SK-N-SH (cell line): ENCODE measurements at regions not wholly inside any gene's neighbourhood (a gene's known extent, or its start where the extent isn't known, plus 50 kb on each side); places are given as distances from the start of the nearest gene placed in this dataset.

Source experiments
- CTCF ChIA-PET: fragments of 300-600, 350-600 bp; formaldehyde crosslinking; extraction: SDS; loops from one replicate; lab custom pipeline; 2021; lab: Yijun Ruan, JAX
- POLR2A ChIA-PET: fragments of 350-600 bp; sonication (Branson Sonifier 250); formaldehyde crosslinking; extraction: SDS; loops from one replicate; lab custom pipeline; 2020; ENCODE audit warnings: antibody characterized with exemption, inconsistent platforms; lab: Yijun Ruan, JAX
- DNase-seq: peaks from one replicate; pipeline ENCODE4 v3.0.0; 2012
- H2AFZ ChIP-seq: fragments of 200-600 bp; sonication (generic); 2 replicates; pipeline ENCODE4 v1.8.1; 2016; ENCODE audit warnings: antibody characterized with exemption, mild to moderate bottlenecking, low read depth
- H3F3A ChIP-seq: fragments of 200-600 bp; sonication (generic); replicated peaks from 2 replicates; pipeline ENCODE3; 2016; ENCODE audit warnings: antibody characterized with exemption, mild to moderate bottlenecking; ENCODE audit not compliant: insufficient read depth
- H3K27ac ChIP-seq, 2 experiments: fragments of 200-500 bp in 1 of 2; fragments of 200-600 bp in 1 of 2; sonication (Bioruptor generic) in 1 of 2; sonication (generic), shearing (Covaris generic) in 1 of 2; 2 replicates each; pipeline versions ENCODE4 v1.5.1 to v1.6.1; 2014 to 2016; ENCODE audit warnings: low read depth in 2 of 2, inconsistent platforms in 1 of 2, low read length in 1 of 2, mild to moderate bottlenecking in 1 of 2, mixed read lengths in 1 of 2
- H3K27me3 ChIP-seq: fragments of 200-600 bp; sonication (generic), shearing (Covaris generic); 2 replicates; pipeline ENCODE4 v1.6.1; 2016; ENCODE audit warnings: mixed run types; ENCODE audit not compliant: insufficient read depth
- H3K36me3 ChIP-seq, 2 experiments: fragments of 200-500 bp in 1 of 2; fragments of 200-600 bp in 1 of 2; sonication (Bioruptor generic) in 1 of 2; sonication (generic) in 1 of 2; replicated peaks in 1 of 2; 2 replicates each; pipeline versions ENCODE3 to v1.5.1; 2014 to 2016; ENCODE audit warnings: low read length in 1 of 2, mild to moderate bottlenecking in 1 of 2; ENCODE audit not compliant: insufficient read depth in 2 of 2, control insufficient read depth in 1 of 2
- H3K4me1 ChIP-seq, 2 experiments: fragments of 200-500 bp in 1 of 2; fragments of 200-600 bp in 1 of 2; sonication (Bioruptor generic) in 1 of 2; sonication (generic), shearing (Covaris generic) in 1 of 2; 2 replicates each; pipeline versions ENCODE4 v1.5.1 to v1.6.1; 2014 to 2016; ENCODE audit warnings: low read depth in 1 of 2, low read length in 1 of 2, mixed run types in 1 of 2; ENCODE audit not compliant: insufficient read depth in 2 of 2, control insufficient read depth in 1 of 2
- H3K4me2 ChIP-seq: fragments of 200-600 bp; sonication (generic), shearing (Covaris generic); 2 replicates; pipeline ENCODE4 v1.6.1; 2017; ENCODE audit warnings: mixed run types
- H3K4me3 ChIP-seq, 2 experiments: fragments of 200-500 bp in 1 of 2; fragments of 200-600 bp in 1 of 2; sonication (Bioruptor generic) in 1 of 2; sonication (generic), shearing (Covaris generic) in 1 of 2; 2 replicates each; pipeline versions ENCODE4 v1.5.1 to v1.8.1; 2014 to 2016; ENCODE audit warnings: low read depth in 2 of 2, inconsistent platforms in 1 of 2, low read length in 1 of 2, mild to moderate bottlenecking in 1 of 2, mixed read lengths in 1 of 2, moderate library complexity in 1 of 2
- H3K79me2 ChIP-seq: fragments of 200-600 bp; sonication (generic); 2 replicates; pipeline ENCODE4 v1.8.1; 2017; ENCODE audit warnings: mild to moderate bottlenecking; ENCODE audit not compliant: insufficient read depth
- H3K9ac ChIP-seq: fragments of 200-600 bp; sonication (generic); 2 replicates; pipeline ENCODE4 v1.6.1; 2017; ENCODE audit warnings: mixed run types
- H3K9me2 ChIP-seq: fragments of 200-600 bp; sonication (generic); 2 replicates; pipeline ENCODE4 v1.6.1; 2017; ENCODE audit warnings: mixed run types
- H3K9me3 ChIP-seq: fragments of 200-600 bp; sonication (generic); 2 replicates; pipeline ENCODE4 v1.6.1; 2017; ENCODE audit warnings: mixed run types, mild to moderate bottlenecking, moderate library complexity
- H4K20me1 ChIP-seq: fragments of 200-600 bp; sonication (generic); 2 replicates; pipeline ENCODE4 v1.6.1; 2017; ENCODE audit warnings: mild to moderate bottlenecking, mixed run types; ENCODE audit not compliant: insufficient read depth
- CHD2 ChIP-seq: fragments of 150-350 bp; IDR thresholded peaks from 2 replicates; pipeline ENCODE4 v1.6.1; 2018; ENCODE audit warnings: low read length; ENCODE audit not compliant: partially characterized antibody
- EZH2phosphoT487 ChIP-seq: fragments of 200-600 bp; sonication (generic); IDR thresholded peaks from 2 replicates; pipeline ENCODE4 v1.6.1; 2017; ENCODE audit warnings: low read depth, mixed run types, mild to moderate bottlenecking, antibody characterized with exemption, moderate library complexity, borderline replicate concordance
- FOXJ3 ChIP-seq: sonication (generic); formaldehyde crosslinking; IDR thresholded peaks from 2 replicates; pipeline ENCODE4 v1.5.1; 2020; ENCODE audit warnings: mild to moderate bottlenecking, missing genetic modification reagents
- FOXM1 ChIP-seq: IDR thresholded peaks from 2 replicates; pipeline ENCODE4 v1.4.0; 2012; ENCODE audit warnings: low read depth, mild to moderate bottlenecking
- GATA2 ChIP-seq: sonication (generic); formaldehyde crosslinking; IDR thresholded peaks from 2 replicates; pipeline ENCODE4 v1.5.0; 2020; ENCODE audit warnings: mild to moderate bottlenecking, missing genetic modification reagents
- IRF3 ChIP-seq: fragments of 150-350 bp; IDR thresholded peaks from 2 replicates; pipeline ENCODE4 v1.6.1; 2016; ENCODE audit warnings: mild to moderate bottlenecking, low read depth, low read length
- MEF2A ChIP-seq: IDR thresholded peaks from 2 replicates; pipeline ENCODE4 v1.4.0; 2012; ENCODE audit warnings: low read depth, borderline replicate concordance
- MXI1 ChIP-seq: IDR thresholded peaks from 2 replicates; pipeline ENCODE4 v1.6.1; 2012; ENCODE audit warnings: mild to moderate bottlenecking, low read depth, low read length, improper control_type of control experiment
- NFIC ChIP-seq: IDR thresholded peaks from 2 replicates; pipeline ENCODE4 v1.4.0; 2012; ENCODE audit warnings: borderline replicate concordance
- POLR2AphosphoS5 ChIP-seq: IDR thresholded peaks from 2 replicates; pipeline ENCODE4 v1.6.1; 2012; ENCODE audit warnings: low read depth, low read length
- RAD21 ChIP-seq: IDR thresholded peaks from 2 replicates; pipeline ENCODE4 v1.6.1; 2012; ENCODE audit warnings: mild to moderate bottlenecking, low read length
- RCOR1 ChIP-seq: fragments of 150-350 bp; IDR thresholded peaks from 2 replicates; pipeline ENCODE4 v1.6.1; 2017; ENCODE audit warnings: antibody characterized with exemption, low read length
- REST ChIP-seq: IDR thresholded peaks from 2 replicates; pipeline ENCODE4 v1.6.1; 2012; ENCODE audit warnings: mild to moderate bottlenecking, low read depth, low read length, moderate library complexity
- RFX5 ChIP-seq: IDR thresholded peaks from 2 replicates; pipeline ENCODE4 v1.6.1; 2012; ENCODE audit warnings: mild to moderate bottlenecking, improper control_type of control experiment, low read length
- RXRA ChIP-seq: IDR thresholded peaks from 2 replicates; pipeline ENCODE4 v1.4.0; 2012; ENCODE audit warnings: low read depth, mild to moderate bottlenecking, borderline replicate concordance
- SIN3A ChIP-seq: IDR thresholded peaks from 2 replicates; pipeline ENCODE4 v1.6.1; 2012; ENCODE audit warnings: low read depth, mild to moderate bottlenecking, low read length, moderate library complexity, borderline replicate concordance
- SMC3 ChIP-seq: IDR thresholded peaks from 2 replicates; pipeline ENCODE4 v1.6.1; 2012; ENCODE audit warnings: low read depth, low read length, improper control_type of control experiment
- TCF12 ChIP-seq: IDR thresholded peaks from 2 replicates; pipeline ENCODE4 v1.4.0; 2012
- USF1 ChIP-seq: IDR thresholded peaks from 2 replicates; pipeline ENCODE4 v1.4.0; 2012; ENCODE audit warnings: low read depth, borderline replicate concordance
- YY1 ChIP-seq: IDR thresholded peaks from 2 replicates; pipeline ENCODE4 v1.4.0; 2012; ENCODE audit warnings: low read depth, mild to moderate bottlenecking

GRCh38 chr17:5698959-5699358, 114.7 kb upstream of the NLRP1 start:
- H3K4me2 ChIP-seq = no peak overlapping the region
- no peak overlapping the region for H3K9ac ChIP-seq
- H3K27ac ChIP-seq = no peak overlapping the region
- no peak overlapping the region for H2AFZ ChIP-seq
- POLR2A ChIA-PET = no interaction called here
- no peaks in the 10 kb centered on the region for H3K4me1 ChIP-seq
- CTCF ChIA-PET = interaction anchor here (1.1 to 1.2 kb wide), 2 partner anchors 11 to 737 kb away, joined by 3 to 5 read pairs; no protein-coding TSS in a partner anchor
- H3K79me2 ChIP-seq = no peaks in the 10 kb centered on the region
- H3K36me3 ChIP-seq = no peaks in the 10 kb centered on the region
- H3K27me3 ChIP-seq = peaks cover 6% of the 10 kb centered on the region
- H3K9me2 ChIP-seq = no peaks in the 10 kb centered on the region
- H4K20me1 ChIP-seq = no peaks in the 10 kb centered on the region
- H3F3A ChIP-seq = no peaks in the 10 kb centered on the region
- TF ChIP-seq TCF12 (no peak), MEF2A (no peak), RAD21 (no peak), SIN3A (no peak), RXRA (no peak), IRF3 (no peak), USF1 (no peak), EZH2phosphoT487 (no peak), REST (no peak), MXI1 (no peak), NFIC (no peak), SMC3 (no peak), CHD2 (no peak), GATA2 (no peak), FOXJ3 (CRISPR knock-in tag) (no peak), POLR2AphosphoS5 (no peak), RCOR1 (no peak), RFX5 (no peak), FOXM1 (no peak), YY1 (no peak)
- TF ChIP-seq, all 33 proteins: peak for 0
- H3K9me3 ChIP-seq = no peaks in the 10 kb centered on the region
- H3K4me3 ChIP-seq = no peak overlapping the region
- no peak for DNase-seq
